NCI-H460 (cell line): ENCODE measurements at regions not wholly inside any gene's neighbourhood (a gene's known extent, or its start where the extent isn't known, plus 50 kb on each side); places are given as distances from the start of the nearest gene placed in this dataset.

Source experiments
- DNase-seq: peaks from one replicate; pipeline ENCODE4 v3.0.0-alpha.2; 2016; ENCODE audit warnings: low read depth; ENCODE audit errors: extremely low read depth

DNA sequence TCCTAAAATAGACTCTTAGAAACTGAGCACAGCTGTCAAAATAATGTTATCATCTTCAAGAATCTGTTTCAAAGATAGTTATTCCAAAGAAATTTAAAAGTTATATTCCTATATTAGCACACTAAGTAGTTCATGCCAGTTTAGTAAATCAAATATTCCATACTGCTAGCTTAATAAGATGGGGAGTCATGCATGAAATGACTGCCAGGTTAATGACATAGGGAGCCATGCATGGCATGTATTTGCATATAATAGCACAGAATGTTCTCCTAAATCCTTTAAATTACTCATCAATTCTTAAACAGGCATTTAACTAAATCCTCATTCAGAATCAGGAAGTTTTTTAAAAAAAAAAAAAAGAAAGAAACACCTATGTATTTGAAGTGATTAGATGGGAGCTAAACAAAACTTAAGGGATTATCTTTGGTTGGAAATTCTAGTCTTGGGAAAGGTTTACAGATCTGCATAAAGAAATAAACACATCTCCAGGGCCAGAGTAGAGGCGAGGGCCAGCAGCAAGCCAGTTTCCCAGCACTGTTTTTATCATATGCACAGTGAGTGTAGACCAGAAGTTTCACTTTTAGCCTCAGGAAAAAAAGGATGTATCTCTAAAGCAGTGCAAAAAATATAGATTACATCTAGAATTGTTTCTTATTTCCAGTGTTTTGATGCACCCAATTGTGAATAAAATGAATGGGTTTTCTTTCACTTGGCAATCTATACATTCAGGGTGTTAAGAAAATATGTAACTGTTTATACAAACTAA is 366.4 kb upstream of the AGTR1 start:
- DNase-seq = no peak

- no peak for DNase-seq
Observed at GRCh38 chr3:148332509-148332908, 365.2 kb upstream of the AGTR1 start.

- DNase-seq = no peak
Observed at GRCh38 chr3:148333091-148333490, 364.6 kb upstream of the AGTR1 start.

GRCh38 chr3:148335612-148336011 is 362.1 kb upstream of the AGTR1 start:
- no peak for DNase-seq

- DNase-seq = no peak
Observed at GRCh38 chr3:148343416-148343815, 354.3 kb upstream of the AGTR1 start.

DNA sequence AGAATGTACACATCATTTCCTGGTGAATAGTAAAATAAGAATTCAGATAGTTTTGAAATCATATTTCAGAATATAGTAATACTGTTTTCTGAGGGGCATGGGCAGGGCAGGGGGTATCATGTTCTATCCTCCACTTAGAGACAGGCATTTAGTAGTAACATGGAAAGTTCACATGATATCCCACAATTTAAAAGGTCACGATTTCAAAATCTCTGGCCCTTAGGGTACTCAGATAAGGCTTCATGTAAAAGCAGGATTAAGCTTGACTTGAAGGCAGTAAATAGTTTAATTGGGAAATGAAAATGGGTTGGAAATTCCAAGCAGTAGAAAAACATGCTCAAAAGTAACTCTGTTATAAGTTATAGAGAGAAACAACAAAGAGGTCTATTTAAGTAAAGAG is 353.2 kb upstream of the AGTR1 start:
- no peak for DNase-seq

GRCh38 chr3:148360051-148360450 is 337.7 kb upstream of the AGTR1 start:
- DNase-seq = no peak

DNA sequence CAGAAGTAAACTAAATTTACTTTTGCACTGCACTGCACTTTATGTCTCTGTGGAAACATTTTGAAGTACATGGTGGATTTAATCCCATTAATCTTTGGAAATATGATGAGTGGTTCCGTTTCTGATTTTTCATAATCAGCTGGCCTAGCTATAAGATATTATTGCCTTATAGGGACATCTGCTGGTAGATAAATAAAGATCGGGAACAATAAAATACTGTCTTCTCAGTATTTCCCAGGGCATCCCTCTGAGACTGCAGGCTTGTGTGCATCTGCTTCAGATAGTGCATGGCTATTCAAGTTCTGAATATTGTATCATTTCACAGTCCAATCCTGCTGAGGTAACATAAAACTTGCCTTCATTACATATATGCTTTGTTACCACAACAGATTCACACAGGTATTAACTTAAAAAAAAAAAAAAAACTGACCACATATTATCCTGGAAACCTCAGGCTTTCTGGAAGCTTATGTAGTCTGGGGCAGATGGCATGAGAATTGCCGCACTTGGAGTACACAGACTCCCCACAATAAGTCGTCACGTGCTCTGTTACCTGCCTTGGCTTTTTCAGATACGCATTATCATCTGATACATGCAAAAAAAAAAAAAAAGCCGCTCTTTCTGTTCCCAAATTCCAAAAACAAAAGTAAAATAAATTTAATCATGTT is 330.8 kb upstream of the AGTR1 start:
- peak; percentile 7 for DNase-seq

GRCh38 chr3:148367756-148368155 is 329.9 kb upstream of the AGTR1 start:
- DNase-seq = no peak

- DNase-seq = no peak
Observed at GRCh38 chr3:148369381-148369780, 328.3 kb upstream of the AGTR1 start.

- DNase-seq = no peak
Observed at GRCh38 chr3:148372206-148372875, 325.4 kb upstream of the AGTR1 start.

DNA sequence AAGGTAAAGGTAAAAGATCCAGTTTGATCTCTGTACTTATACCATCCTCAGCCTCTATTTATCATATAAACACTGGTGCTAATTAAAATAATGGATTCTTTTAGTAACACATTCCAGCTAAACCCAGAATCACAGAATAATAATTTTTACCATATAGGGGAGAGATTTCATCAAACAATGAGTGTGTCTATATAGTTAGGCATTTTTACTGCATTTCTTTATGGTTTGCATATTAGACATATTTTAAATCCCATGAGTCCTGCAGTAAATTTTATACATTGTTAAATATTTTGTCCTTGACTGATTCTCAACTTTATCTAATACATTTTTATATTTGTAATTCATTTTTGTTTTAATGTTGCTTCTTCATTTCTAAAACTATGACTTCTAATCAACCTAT is 323.7 kb upstream of the AGTR1 start:
- no peak for DNase-seq

- DNase-seq = peak; percentile 43
Observed at GRCh38 chr3:148379763-148380382, 317.8 kb upstream of the AGTR1 start.

DNA sequence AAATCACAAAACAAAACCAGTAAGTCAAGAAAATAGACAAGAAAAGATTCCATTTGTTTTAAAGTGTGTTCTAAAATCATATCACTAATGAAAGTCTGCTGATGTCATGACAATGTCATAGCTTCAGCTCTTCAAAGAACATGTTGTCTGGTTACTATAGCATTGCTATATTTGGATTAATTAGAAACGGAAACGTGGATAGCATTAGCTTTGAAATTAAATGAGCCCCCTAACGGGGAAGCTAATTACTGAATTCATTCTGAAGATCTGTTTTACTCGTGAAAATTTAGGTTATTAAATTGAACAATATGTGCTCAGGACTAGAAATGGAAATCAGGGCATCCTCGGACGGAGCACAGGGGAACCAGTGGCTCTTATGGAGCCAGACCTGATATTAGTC is 316.7 kb upstream of the AGTR1 start:
- no peak for DNase-seq

- no peak for DNase-seq
Observed at GRCh38 chr3:148389916-148390315, 307.8 kb upstream of the AGTR1 start.

DNA sequence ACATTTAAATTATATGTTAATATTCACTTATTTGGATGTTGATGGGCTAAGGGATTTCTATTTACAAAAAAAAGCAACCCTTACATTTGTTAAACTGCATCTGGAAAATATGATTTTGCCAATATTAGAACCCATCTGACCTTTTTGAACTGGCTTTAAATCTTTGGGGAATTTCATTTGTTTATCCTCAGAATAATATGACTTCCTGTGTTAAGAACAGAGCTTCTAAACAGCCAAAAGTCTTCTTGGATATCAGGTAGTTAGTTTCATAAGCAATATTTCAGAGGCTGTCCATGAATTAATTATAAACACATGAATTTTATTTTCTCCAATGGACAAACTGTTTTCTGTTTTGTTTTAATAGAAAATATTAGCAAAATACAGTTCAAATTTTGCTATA is 301.9 kb upstream of the AGTR1 start:
- no peak for DNase-seq

DNA sequence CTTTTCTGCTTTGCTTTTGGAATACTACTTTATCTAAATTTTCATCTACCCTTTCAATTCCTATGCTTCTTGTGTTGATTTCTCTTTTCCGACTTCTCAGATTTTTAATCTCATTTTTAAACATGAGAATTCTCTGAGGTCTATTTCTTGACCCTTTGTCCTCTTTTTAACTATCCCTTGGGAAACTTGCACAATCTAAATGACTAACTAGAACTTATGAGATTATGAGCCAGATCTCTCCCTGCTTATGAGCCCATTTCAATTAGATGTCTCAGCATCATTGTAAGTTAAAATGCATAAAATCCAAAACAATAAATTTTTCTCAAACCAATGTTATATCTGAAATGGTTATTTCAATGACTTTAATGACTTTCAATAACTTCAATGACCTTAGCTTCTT is 296.9 kb upstream of the AGTR1 start:
- DNase-seq = no peak

DNA sequence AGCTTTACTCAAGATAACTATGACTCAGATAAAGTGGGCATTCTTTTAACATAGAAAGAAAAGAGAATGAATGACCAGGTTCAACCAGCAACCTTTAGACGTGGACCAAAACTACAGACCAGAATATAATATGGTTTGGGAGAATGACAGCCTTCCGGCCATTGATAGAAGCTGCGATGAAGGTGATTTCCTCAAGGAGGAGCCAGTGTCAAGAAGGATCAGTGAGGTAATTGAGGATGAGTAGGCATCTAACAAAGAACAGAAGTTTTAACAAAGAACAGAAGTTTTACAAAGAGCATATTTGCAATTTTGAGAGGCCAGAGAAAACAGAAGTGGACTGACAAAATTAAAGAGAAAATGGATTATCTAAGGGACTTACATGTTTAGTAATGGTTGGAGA is 289.0 kb upstream of the AGTR1 start:
- DNase-seq = no peak

- DNase-seq = no peak
Observed at GRCh38 chr3:148420242-148420641, 277.5 kb upstream of the AGTR1 start.

DNA sequence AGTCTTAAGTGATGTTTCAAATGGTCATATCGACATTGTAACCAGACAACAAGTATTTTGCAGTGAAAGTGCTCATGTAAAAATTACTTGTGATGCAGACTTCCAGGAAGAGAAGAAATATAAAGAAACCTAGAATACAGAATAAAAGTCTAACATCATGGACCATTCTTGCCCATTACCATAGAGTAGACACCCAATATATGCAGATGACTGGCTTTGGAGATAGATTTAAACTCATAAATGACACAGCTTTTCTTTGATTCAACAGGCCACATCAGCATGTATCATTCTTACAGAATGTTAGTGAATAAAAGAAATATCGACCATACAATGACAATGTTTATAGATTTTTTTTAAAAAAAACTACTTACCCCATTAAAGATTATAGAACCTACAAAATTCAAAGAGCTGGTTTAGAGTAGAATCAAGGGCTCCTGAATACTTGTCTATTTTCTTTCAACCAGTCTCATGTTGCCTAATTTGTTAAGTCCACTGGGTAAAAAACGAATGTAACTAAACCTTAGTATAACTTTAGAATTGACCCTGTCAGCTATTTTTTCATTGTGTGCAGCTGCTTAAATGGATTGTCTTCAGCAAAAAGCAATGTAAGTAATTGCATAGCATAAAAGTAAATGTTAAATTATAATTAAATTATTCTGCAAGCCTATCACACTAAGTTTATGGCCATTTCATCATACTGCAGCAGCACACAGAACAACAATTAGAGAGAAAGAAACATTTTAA is 268.7 kb upstream of the AGTR1 start:
- DNase-seq = no peak

DNA sequence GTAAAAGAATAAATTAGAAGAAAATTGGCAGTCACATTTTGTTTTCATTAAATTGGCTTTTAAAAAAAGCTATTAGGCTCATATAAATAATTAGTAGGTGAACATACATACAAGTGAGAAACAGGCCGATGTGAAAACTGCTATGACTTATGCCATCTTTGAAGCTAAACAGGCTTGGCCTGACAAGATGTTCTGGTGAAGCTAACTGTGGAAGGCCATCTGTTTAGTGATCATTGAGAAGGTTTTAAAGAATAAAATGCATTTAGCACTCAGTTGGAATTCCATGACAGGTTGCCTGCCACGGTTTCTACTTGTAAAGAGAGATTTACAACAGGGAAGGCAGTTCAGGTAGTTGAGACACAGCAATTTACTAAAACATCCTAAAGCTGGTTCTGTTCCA is 264.0 kb upstream of the AGTR1 start:
- DNase-seq = no peak
